ENCODE measurements at regions not wholly inside any gene's neighbourhood (a gene's known extent, or its start where the extent isn't known, plus 50 kb on each side); places are given as distances from the start of the nearest gene placed in this dataset.

GRCh38 chr13:34002924-34003323, 185.0 kb downstream of the RFC3 start:
- TF ChIP-seq CTCF (IDR thresholded peaks at IDR 0.05): no peak
- TF ChIP-seq POLR2A (IDR thresholded peaks at IDR 0.05): no peak

All from esophagus squamous epithelium (tissue), 4 donors.